HepG2 (cell line): ENCODE measurements at regions not wholly inside any gene's neighbourhood (a gene's known extent, or its start where the extent isn't known, plus 50 kb on each side); places are given as distances from the start of the nearest gene placed in this dataset.

ENCODE experiments used
- ZMYM4 ChIP-seq: sonication (generic); formaldehyde crosslinking; IDR thresholded peaks from 2 replicates; pipeline ENCODE4 v1.8.1; 2023; ENCODE audit warnings: mild to moderate bottlenecking, missing genetic modification reagents
- TF ChIP-seq, protein P1 (sequence below), 2 experiments: sonication (generic) in 1 of 2; formaldehyde crosslinking in 1 of 2; IDR thresholded peaks; 2 replicates each; pipeline versions ENCODE4 v1.4.0 to v1.6.1; 2018 to 2020; ENCODE audit warnings: missing genetic modification reagents in 2 of 2, borderline replicate concordance in 1 of 2, low read depth in 1 of 2, mild to moderate bottlenecking in 1 of 2, missing biosample characterization in 1 of 2
- TF ChIP-seq, protein P2 (sequence below): sonication (generic); formaldehyde crosslinking; IDR thresholded peaks from 2 replicates; pipeline ENCODE4 v1.4.0; 2020; ENCODE audit warnings: mild to moderate bottlenecking, missing genetic modification reagents
- TF ChIP-seq, protein P3 (sequence below): sonication (generic); formaldehyde crosslinking; IDR thresholded peaks from 2 replicates; pipeline ENCODE4 v1.5.0; 2020; ENCODE audit warnings: missing genetic modification reagents
- TF ChIP-seq, protein P4 (sequence below): sonication (generic); formaldehyde crosslinking; IDR thresholded peaks from 2 replicates; pipeline ENCODE4 v1.5.1; 2020; ENCODE audit warnings: mild to moderate bottlenecking, missing genetic modification reagents, moderate library complexity
- TF ChIP-seq, protein P5 (sequence below): sonication (generic); formaldehyde crosslinking; IDR thresholded peaks from 2 replicates; pipeline ENCODE4 v1.4.0; 2020; ENCODE audit warnings: missing genetic modification reagents

DNA sequence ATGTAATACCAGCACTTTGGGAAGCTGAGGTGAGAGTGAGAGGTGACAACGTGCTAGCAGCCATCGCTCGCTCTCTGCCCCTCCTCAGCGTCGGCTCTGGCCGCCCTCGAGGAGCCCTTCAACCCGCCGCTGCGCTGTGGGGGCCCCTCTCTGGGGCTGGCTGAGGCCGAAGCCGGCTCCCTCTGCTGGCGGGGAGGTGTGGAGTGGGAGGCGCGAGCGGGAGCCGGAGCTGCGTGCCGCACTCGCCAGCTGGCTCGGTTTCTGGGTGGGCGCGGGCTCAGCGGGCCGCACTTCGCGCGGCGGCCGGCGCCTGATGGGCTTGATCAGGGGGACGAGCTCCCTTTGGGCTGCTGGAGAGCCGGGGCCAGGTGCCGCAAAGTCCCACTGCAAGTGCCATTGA is 98.9 kb upstream of the UBASH3B start (continued):
- TF ChIP-seq, protein P1, sequence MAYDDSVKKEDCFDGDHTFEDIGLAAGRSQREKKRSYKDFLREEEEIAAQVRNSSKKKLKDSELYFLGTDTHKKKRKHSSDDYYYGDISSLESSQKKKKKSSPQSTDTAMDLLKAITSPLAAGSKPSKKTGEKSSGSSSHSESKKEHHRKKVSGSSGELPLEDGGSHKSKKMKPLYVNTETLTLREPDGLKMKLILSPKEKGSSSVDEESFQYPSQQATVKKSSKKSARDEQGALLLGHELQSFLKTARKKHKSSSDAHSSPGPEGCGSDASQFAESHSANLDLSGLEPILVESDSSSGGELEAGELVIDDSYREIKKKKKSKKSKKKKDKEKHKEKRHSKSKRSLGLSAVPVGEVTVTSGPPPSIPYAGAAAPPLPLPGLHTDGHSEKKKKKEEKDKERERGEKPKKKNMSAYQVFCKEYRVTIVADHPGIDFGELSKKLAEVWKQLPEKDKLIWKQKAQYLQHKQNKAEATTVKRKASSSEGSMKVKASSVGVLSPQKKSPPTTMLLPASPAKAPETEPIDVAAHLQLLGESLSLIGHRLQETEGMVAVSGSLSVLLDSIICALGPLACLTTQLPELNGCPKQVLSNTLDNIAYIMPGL (CRISPR knock-in tag; IDR thresholded peaks at IDR 0.05; ENCODE audit: borderline replicate concordance in 1 of 2, low read depth in 1 of 2): peak in 1 of 2 experiments; percentile 33; a peak in 1 of 4 replicates
- peak; percentile 68; the same call in 1 of the 2 replicates for TF ChIP-seq ZMYM4 (CRISPR knock-in tag)
- TF ChIP-seq, protein P2, sequence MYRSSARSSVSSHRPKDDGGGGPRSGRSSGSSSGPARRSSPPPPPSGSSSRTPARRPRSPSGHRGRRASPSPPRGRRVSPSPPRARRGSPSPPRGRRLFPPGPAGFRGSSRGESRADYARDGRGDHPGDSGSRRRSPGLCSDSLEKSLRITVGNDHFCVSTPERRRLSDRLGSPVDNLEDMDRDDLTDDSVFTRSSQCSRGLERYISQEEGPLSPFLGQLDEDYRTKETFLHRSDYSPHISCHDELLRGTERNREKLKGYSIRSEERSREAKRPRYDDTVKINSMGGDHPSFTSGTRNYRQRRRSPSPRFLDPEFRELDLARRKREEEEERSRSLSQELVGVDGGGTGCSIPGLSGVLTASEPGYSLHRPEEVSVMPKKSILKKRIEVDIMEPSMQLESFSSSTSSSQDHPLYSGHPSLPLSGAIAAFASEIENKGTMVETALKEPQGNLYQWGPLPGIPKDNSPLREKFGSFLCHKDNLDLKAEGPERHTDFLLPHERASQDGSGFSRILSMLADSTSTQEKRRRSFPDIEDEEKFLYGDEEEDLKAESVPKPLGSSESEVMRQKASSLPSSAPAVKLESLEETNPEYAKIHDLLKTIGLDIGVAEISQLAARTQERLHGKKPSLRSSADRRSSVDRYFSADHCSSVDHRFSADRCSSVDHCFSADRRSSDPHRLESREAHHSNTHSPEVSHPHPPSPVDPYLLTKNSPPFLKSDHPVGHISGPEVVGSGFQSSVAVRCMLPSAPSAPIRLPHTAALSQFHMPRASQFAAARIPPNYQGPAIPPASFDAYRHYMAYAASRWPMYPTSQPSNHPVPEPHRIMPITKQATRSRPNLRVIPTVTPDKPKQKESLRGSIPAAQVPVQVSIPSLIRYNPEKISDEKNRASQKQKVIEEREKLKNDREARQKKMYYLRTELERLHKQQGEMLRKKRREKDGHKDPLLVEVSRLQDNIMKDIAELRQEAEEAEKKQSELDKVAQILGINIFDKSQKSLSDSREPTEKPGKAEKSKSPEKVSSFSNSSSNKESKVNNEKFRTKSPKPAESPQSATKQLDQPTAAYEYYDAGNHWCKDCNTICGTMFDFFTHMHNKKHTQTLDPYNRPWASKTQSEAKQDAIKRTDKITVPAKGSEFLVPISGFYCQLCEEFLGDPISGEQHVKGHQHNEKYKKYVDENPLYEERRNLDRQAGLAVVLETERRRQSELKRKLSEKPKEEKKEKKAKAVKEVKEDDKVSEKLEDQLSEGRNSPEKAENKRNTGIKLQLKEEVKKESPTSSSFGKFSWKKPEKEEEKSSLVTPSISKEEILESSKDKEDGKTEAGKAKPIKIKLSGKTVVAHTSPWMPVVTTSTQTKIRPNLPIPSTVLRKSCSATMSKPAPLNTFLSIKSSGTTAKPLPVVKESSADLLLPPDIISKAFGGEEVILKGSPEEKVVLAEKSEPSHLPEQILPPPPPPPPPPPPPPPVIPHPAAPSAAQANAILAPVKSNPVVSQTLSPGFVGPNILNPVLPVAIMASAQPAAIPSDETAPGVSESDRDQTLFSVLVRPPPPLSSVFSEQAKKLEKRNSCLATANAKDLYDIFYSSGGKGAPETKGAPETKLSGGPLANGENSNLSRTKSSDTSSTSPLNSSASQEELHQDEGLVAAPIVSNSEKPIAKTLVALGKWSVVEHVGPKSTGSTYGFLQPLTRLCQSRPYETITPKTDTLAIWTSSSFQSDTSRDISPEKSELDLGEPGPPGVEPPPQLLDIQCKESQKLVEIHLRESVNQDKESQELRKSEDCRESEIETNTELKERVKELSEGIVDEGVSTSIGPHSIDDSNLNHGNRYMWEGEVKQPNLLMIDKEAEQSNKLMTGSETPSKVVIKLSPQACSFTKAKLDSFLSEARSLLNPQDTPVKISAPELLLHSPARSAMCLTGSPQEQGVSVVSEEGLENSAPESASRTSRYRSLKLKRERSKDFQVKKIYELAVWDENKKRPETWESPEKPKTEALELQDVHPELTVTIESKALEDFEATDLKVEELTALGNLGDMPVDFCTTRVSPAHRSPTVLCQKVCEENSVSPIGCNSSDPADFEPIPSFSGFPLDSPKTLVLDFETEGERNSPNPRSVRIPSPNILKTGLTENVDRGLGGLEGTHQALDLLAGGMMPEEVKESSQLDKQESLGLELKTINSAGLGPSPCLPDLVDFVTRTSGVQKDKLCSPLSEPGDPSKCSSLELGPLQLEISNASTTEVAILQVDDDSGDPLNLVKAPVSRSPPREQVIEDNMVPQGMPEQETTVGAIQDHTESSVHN (CRISPR knock-in tag): no peak
- TF ChIP-seq, protein P3, sequence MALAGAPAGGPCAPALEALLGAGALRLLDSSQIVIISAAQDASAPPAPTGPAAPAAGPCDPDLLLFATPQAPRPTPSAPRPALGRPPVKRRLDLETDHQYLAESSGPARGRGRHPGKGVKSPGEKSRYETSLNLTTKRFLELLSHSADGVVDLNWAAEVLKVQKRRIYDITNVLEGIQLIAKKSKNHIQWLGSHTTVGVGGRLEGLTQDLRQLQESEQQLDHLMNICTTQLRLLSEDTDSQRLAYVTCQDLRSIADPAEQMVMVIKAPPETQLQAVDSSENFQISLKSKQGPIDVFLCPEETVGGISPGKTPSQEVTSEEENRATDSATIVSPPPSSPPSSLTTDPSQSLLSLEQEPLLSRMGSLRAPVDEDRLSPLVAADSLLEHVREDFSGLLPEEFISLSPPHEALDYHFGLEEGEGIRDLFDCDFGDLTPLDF: 0 out of 2 replicates have a peak, but pooled peaks have one; percentile 31
- TF ChIP-seq, protein P4, sequence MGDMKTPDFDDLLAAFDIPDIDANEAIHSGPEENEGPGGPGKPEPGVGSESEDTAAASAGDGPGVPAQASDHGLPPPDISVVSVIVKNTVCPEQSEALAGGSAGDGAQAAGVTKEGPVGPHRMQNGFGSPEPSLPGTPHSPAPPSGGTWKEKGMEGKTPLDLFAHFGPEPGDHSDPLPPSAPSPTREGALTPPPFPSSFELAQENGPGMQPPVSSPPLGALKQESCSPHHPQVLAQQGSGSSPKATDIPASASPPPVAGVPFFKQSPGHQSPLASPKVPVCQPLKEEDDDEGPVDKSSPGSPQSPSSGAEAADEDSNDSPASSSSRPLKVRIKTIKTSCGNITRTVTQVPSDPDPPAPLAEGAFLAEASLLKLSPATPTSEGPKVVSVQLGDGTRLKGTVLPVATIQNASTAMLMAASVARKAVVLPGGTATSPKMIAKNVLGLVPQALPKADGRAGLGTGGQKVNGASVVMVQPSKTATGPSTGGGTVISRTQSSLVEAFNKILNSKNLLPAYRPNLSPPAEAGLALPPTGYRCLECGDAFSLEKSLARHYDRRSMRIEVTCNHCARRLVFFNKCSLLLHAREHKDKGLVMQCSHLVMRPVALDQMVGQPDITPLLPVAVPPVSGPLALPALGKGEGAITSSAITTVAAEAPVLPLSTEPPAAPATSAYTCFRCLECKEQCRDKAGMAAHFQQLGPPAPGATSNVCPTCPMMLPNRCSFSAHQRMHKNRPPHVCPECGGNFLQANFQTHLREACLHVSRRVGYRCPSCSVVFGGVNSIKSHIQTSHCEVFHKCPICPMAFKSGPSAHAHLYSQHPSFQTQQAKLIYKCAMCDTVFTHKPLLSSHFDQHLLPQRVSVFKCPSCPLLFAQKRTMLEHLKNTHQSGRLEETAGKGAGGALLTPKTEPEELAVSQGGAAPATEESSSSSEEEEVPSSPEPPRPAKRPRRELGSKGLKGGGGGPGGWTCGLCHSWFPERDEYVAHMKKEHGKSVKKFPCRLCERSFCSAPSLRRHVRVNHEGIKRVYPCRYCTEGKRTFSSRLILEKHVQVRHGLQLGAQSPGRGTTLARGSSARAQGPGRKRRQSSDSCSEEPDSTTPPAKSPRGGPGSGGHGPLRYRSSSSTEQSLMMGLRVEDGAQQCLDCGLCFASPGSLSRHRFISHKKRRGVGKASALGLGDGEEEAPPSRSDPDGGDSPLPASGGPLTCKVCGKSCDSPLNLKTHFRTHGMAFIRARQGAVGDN (CRISPR knock-in tag): peak; percentile 64
- TF ChIP-seq, protein P5, sequence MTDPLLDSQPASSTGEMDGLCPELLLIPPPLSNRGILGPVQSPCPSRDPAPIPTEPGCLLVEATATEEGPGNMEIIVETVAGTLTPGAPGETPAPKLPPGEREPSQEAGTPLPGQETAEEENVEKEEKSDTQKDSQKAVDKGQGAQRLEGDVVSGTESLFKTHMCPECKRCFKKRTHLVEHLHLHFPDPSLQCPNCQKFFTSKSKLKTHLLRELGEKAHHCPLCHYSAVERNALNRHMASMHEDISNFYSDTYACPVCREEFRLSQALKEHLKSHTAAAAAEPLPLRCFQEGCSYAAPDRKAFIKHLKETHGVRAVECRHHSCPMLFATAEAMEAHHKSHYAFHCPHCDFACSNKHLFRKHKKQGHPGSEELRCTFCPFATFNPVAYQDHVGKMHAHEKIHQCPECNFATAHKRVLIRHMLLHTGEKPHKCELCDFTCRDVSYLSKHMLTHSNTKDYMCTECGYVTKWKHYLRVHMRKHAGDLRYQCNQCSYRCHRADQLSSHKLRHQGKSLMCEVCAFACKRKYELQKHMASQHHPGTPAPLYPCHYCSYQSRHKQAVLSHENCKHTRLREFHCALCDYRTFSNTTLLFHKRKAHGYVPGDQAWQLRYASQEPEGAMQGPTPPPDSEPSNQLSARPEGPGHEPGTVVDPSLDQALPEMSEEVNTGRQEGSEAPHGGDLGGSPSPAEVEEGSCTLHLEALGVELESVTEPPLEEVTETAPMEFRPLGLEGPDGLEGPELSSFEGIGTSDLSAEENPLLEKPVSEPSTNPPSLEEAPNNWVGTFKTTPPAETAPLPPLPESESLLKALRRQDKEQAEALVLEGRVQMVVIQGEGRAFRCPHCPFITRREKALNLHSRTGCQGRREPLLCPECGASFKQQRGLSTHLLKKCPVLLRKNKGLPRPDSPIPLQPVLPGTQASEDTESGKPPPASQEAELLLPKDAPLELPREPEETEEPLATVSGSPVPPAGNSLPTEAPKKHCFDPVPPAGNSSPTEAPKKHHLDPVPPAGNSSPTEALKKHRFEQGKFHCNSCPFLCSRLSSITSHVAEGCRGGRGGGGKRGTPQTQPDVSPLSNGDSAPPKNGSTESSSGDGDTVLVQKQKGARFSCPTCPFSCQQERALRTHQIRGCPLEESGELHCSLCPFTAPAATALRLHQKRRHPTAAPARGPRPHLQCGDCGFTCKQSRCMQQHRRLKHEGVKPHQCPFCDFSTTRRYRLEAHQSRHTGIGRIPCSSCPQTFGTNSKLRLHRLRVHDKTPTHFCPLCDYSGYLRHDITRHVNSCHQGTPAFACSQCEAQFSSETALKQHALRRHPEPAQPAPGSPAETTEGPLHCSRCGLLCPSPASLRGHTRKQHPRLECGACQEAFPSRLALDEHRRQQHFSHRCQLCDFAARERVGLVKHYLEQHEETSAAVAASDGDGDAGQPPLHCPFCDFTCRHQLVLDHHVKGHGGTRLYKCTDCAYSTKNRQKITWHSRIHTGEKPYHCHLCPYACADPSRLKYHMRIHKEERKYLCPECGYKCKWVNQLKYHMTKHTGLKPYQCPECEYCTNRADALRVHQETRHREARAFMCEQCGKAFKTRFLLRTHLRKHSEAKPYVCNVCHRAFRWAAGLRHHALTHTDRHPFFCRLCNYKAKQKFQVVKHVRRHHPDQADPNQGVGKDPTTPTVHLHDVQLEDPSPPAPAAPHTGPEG: no peak
